Esophagus squamous epithelium (tissue), 4 donors: ENCODE measurements at regions not wholly inside any gene's neighbourhood (a gene's known extent, or its start where the extent isn't known, plus 50 kb on each side); places are given as distances from the start of the nearest gene placed in this dataset.

Source experiments
- POLR2A ChIP-seq, 4 donors: fragments of 450-650 bp; IDR thresholded peaks; one replicate each; pipeline ENCODE4 v1.6.1; 2017; ENCODE audit warnings: antibody characterized with exemption in 4 of 4, mild to moderate bottlenecking in 4 of 4, moderate library complexity in 3 of 4
- TF ChIP-seq, protein P1 (sequence below), 6 experiments: fragments of 450-650 bp in 4 of 6; fragments of 200-600 bp in 2 of 6; sonication (generic) in 2 of 6; IDR thresholded peaks; one replicate each; pipeline ENCODE4 v1.5.1; 2016 to 2019; ENCODE audit warnings: antibody characterized with exemption in 6 of 6, mild to moderate bottlenecking in 4 of 6, moderate library complexity in 4 of 6

DNA sequence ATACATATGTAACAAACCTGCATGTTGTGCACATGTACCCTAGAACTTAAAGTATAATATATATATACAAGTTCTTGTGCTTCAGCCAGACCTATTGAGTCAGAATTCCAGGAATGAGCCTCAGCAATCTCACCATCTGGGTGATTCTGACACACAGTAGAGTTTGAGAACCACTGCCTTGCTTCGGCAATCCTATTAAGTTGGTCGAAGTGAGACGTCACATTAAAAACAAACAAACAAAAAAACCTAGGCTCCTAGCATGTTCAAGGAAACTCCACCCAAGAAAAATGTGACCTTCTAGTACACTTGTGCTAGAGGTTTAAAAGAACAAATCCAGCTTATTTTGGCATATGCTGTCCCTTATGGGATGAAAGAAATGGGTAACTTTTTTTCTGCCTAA, 115.8 kb downstream of the SINHCAF start:
- TF ChIP-seq, protein P1, sequence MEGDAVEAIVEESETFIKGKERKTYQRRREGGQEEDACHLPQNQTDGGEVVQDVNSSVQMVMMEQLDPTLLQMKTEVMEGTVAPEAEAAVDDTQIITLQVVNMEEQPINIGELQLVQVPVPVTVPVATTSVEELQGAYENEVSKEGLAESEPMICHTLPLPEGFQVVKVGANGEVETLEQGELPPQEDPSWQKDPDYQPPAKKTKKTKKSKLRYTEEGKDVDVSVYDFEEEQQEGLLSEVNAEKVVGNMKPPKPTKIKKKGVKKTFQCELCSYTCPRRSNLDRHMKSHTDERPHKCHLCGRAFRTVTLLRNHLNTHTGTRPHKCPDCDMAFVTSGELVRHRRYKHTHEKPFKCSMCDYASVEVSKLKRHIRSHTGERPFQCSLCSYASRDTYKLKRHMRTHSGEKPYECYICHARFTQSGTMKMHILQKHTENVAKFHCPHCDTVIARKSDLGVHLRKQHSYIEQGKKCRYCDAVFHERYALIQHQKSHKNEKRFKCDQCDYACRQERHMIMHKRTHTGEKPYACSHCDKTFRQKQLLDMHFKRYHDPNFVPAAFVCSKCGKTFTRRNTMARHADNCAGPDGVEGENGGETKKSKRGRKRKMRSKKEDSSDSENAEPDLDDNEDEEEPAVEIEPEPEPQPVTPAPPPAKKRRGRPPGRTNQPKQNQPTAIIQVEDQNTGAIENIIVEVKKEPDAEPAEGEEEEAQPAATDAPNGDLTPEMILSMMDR (IDR thresholded peaks at IDR 0.05), result no peak
- no peak for TF ChIP-seq POLR2A (IDR thresholded peaks at IDR 0.05)
